B cell (primary cell): ENCODE measurements at regions not wholly inside any gene's neighbourhood (a gene's known extent, or its start where the extent isn't known, plus 50 kb on each side); places are given as distances from the start of the nearest gene placed in this dataset.

Experiments used
- ATAC-seq: fragments of 200-7000 bp; cut with Tn5 transposase; one replicate; pipeline ENCODE4 v1.10.0; 2021; ENCODE audit warnings: low read depth, mild to moderate bottlenecking, moderate number of reproducible peaks, moderate library complexity
- CTCF ChIA-PET: fragments of 350-600 bp; sonication (Branson Sonifier 250); formaldehyde crosslinking; loops from one replicate; lab custom pipeline; 2021; ENCODE audit warnings: antibody characterized with exemption, inconsistent platforms; lab: Charles Lee
- POLR2A ChIA-PET: fragments of 350-600 bp; sonication (Branson Sonifier 250); formaldehyde crosslinking; loops from one replicate; lab custom pipeline; 2021; ENCODE audit warnings: antibody characterized with exemption; lab: Charles Lee
- DNase-seq: peaks from one replicate; pipeline ENCODE4 v3.0.0; 2013
- H2AFZ ChIP-seq: 2 replicates; pipeline ENCODE4 v1.6.1; 2012; ENCODE audit warnings: mild to moderate bottlenecking, low read depth, low read length; ENCODE audit not compliant: insufficient read depth, poor library complexity, severe bottlenecking
- H3K27ac ChIP-seq, 2 donors: 1 replicate in 1 of 2; 2 replicates in 1 of 2; pipeline ENCODE4 v1.5.1; 2012 to 2013; ENCODE audit warnings: low read length in 2 of 2, mild to moderate bottlenecking in 2 of 2, moderate library complexity in 1 of 2
- H3K27me3 ChIP-seq, 4 experiments: fragments of 200-600 bp in 1 of 4; sonication (generic) in 1 of 4; replicated peaks in 1 of 4; 1 replicate in 2 of 4; 2 replicates in 2 of 4; pipeline versions ENCODE4 v1.6.1 to v1.7.0; 2013 to 2016; ENCODE audit warnings: low read length in 3 of 4, mild to moderate bottlenecking in 2 of 4, mixed read lengths in 1 of 4, moderate library complexity in 1 of 4; ENCODE audit not compliant: insufficient read depth in 4 of 4, control insufficient read depth in 3 of 4; ENCODE audit errors: control extremely low read depth in 1 of 4
- H3K36me3 ChIP-seq, 2 experiments: replicated peaks in 1 of 2; 1 replicate in 1 of 2; 2 replicates in 1 of 2; pipeline versions ENCODE4 v1.6.1 to v1.7.1; 2013; ENCODE audit warnings: low read length in 1 of 2; ENCODE audit not compliant: insufficient read depth in 2 of 2, control insufficient read depth in 1 of 2; ENCODE audit errors: control extremely low read depth in 1 of 2, extremely low read depth in 1 of 2
- H3K4me1 ChIP-seq, 2 donors: fragments of 200-600 bp in 1 of 2; sonication (generic) in 1 of 2; 1 replicate in 1 of 2; 2 replicates in 1 of 2; pipeline versions ENCODE4 v1.5.1 to v1.6.1; 2013 to 2017; ENCODE audit warnings: low read length in 2 of 2; ENCODE audit not compliant: control insufficient read depth in 2 of 2, insufficient read depth in 2 of 2
- H3K4me2 ChIP-seq: replicated peaks from 2 replicates; pipeline ENCODE3; 2012; ENCODE audit warnings: mild to moderate bottlenecking, low read depth, low read length; ENCODE audit not compliant: poor library complexity, severe bottlenecking
- H3K4me3 ChIP-seq, 5 experiments: fragments of 200-600 bp in 1 of 5; sonication (generic) in 1 of 5; 1 replicate in 3 of 5; 2 replicates in 2 of 5; pipeline versions ENCODE4 v1.5.1 to v1.7.0; 2011 to 2016; ENCODE audit warnings: low read length in 4 of 5, mild to moderate bottlenecking in 4 of 5, low read depth in 2 of 5, control low read depth in 1 of 5, moderate library complexity in 1 of 5; ENCODE audit not compliant: insufficient read depth in 1 of 5; ENCODE audit errors: control extremely low read depth in 1 of 5, extremely low read depth in 1 of 5
- H3K79me2 ChIP-seq: fragments of 200-600 bp; sonication (generic); one replicate; pipeline ENCODE4 v1.6.0; 2016; ENCODE audit warnings: low read length; ENCODE audit not compliant: control insufficient read depth, insufficient read depth
- H3K9ac ChIP-seq: fragments of 200-600 bp; sonication (generic); 2 replicates; pipeline ENCODE4 v1.6.1; 2017; ENCODE audit warnings: mild to moderate bottlenecking, low read length, moderate library complexity
- H3K9me3 ChIP-seq, 3 donors: one replicate each; pipeline versions ENCODE4 v1.6.1 to v1.7.1; 2013; ENCODE audit warnings: low read length in 2 of 3; ENCODE audit not compliant: control insufficient read depth in 2 of 3, insufficient read depth in 1 of 3; ENCODE audit errors: control extremely low read depth in 1 of 3
- H4K20me1 ChIP-seq: 2 replicates; pipeline ENCODE4 v1.6.0; 2012; ENCODE audit warnings: mild to moderate bottlenecking, low read length; ENCODE audit not compliant: insufficient read depth, control insufficient read depth, poor library complexity, severe bottlenecking
- H3K27ac Mint-ChIP-seq: one replicate; pipeline ENCODE4 v1.8.0; 2021; ENCODE audit warnings: mixed read lengths
- H3K27me3 Mint-ChIP-seq: one replicate; pipeline ENCODE4 v1.8.0; 2021; ENCODE audit warnings: mixed read lengths
- H3K4me1 Mint-ChIP-seq: one replicate; pipeline ENCODE4 v1.8.0; 2021; ENCODE audit warnings: mixed read lengths
- H3K4me3 Mint-ChIP-seq: one replicate; pipeline ENCODE4 v1.8.0; 2021; ENCODE audit warnings: mixed read lengths
- H3K9me3 Mint-ChIP-seq: one replicate; pipeline ENCODE4 v1.8.0; 2022; ENCODE audit warnings: mixed read lengths; ENCODE audit not compliant: insufficient read depth
- EZH2 ChIP-seq: IDR thresholded peaks from 2 replicates; pipeline ENCODE4 v1.6.1; 2012; ENCODE audit warnings: borderline replicate concordance, low read depth, mild to moderate bottlenecking, moderate library complexity, low read length; ENCODE audit not compliant: insufficient read depth, poor library complexity, severe bottlenecking
- WGBS: methylation state at CpG from one replicate; pipeline ENCODE4 v1.1.5; 2013; ENCODE audit warnings: missing lambda C conversion rate; ENCODE audit not compliant: insufficient coverage; 5-methylcytosine and 5-hydroxymethylcytosine counted together
- intact Hi-C: fragments of 100-400 bp; cut with micrococcal nuclease; formaldehyde crosslinking; loops from one replicate; pipeline ENCODE4 v1.10.0; 2022
- TF ChIP-seq, protein P1 (sequence below): fragments of 200-600 bp; IDR thresholded peaks from one replicate; pipeline ENCODE4 v1.8.0; 2022; ENCODE audit warnings: antibody characterized with exemption, mild to moderate bottlenecking

DNA sequence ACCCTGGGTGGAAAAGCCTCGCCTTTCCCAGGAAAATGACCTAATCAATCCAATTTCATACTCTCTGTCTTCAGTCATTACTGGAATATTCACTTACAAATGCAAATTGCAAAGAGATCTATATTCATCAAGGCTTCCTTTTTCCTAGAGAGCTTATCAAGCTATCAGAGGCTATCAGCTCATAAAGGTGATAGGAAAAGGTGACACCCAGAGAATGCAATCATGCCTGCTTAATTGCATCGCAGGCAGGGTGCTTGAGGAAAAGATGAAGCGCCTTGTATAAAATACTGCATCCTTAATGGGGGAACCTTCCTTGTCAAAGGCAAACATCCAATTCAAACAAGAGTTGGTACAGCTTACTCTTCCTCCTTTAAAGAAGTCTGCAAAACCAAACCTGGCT lies 59.7 kb downstream of the SHANK2 start:
- peaks cover 10% of the 10 kb centered on the region for H3K27me3 Mint-ChIP-seq
- Histone ChIP-seq H3K9ac (no peak overlapping the region), H3K9me3 (no peaks in the 10 kb centered on the region), H3K27ac (no peak overlapping the region), H2AFZ (no peak overlapping the region), H3K4me2 (no peak overlapping the region), H3K4me3 (no peak overlapping the region), H3K4me1 (no peaks in the 10 kb centered on the region), H3K79me2 (no peaks in the 10 kb centered on the region), H3K36me3 (no peaks in the 10 kb centered on the region), H3K27me3 (no peaks in the 10 kb centered on the region), H4K20me1 (no peaks in the 10 kb centered on the region)
- WGBS: 77% methylated on average over 3 of the region's 3 CpGs
- ChIA-PET CTCF (no interaction called here), POLR2A (no interaction called here)
- TF ChIP-seq, protein P1, sequence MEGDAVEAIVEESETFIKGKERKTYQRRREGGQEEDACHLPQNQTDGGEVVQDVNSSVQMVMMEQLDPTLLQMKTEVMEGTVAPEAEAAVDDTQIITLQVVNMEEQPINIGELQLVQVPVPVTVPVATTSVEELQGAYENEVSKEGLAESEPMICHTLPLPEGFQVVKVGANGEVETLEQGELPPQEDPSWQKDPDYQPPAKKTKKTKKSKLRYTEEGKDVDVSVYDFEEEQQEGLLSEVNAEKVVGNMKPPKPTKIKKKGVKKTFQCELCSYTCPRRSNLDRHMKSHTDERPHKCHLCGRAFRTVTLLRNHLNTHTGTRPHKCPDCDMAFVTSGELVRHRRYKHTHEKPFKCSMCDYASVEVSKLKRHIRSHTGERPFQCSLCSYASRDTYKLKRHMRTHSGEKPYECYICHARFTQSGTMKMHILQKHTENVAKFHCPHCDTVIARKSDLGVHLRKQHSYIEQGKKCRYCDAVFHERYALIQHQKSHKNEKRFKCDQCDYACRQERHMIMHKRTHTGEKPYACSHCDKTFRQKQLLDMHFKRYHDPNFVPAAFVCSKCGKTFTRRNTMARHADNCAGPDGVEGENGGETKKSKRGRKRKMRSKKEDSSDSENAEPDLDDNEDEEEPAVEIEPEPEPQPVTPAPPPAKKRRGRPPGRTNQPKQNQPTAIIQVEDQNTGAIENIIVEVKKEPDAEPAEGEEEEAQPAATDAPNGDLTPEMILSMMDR: no peak
- TF ChIP-seq EZH2: no peak
- intact Hi-C loops: no loop called here
- no peak overlapping the region for H3K4me3 Mint-ChIP-seq
- no peaks in the 10 kb centered on the region for H3K4me1 Mint-ChIP-seq
- no peak overlapping the region for H3K27ac Mint-ChIP-seq
- ATAC-seq: no peak
- no peak for DNase-seq
- H3K9me3 Mint-ChIP-seq: no peaks in the 10 kb centered on the region

DNA sequence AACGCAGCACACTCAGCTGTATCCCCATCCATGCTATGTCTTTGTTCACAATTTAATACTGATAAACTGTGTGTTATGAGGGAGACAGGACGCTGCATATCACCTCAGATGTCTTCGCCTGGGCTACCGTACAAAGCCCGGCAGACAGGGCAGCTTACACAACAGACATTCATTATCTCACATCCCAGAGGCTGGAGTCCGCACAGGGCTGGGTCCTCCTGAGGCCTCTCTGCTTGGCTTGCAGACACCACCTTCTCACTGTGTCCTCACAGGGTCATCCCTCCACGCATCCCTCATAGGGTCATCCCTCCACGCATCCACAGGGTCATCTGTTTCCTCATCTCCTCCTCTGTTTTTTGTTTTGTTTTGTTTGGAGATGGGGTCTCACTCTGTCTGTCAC lies 61.2 kb downstream of the SHANK2 start:
- Mint-ChIP-seq H3K27ac (no peak overlapping the region), H3K4me3 (no peak overlapping the region), H3K9me3 (no peaks in the 10 kb centered on the region), H3K4me1 (no peaks in the 10 kb centered on the region), H3K27me3 (peaks cover 13% of the 10 kb centered on the region)
- Histone ChIP-seq H3K27ac (no peak overlapping the region), H3K9ac (no peak overlapping the region), H3K36me3 (no peaks in the 10 kb centered on the region), H3K27me3 (no peaks in the 10 kb centered on the region), H3K4me1 (no peaks in the 10 kb centered on the region), H3K9me3 (no peaks in the 10 kb centered on the region), H2AFZ (no peak overlapping the region), H3K4me3 (no peak overlapping the region), H3K4me2 (no peak overlapping the region), H3K79me2 (no peaks in the 10 kb centered on the region), H4K20me1 (no peaks in the 10 kb centered on the region)
- ATAC-seq: no peak
- intact Hi-C loops: no loop called here
- WGBS: 100% methylated on average over 1 of the region's 8 CpGs
- no peak for DNase-seq
- POLR2A ChIA-PET: no interaction called here
- TF ChIP-seq EZH2: no peak
- TF ChIP-seq, protein P1: no peak
- CTCF ChIA-PET: interaction anchor here (0.7 kb wide), 1 partner anchor 60 kb away, joined by 3 read pairs; no protein-coding TSS in a partner anchor
